Kidney epithelial cell (primary cell): ENCODE measurements at regions not wholly inside any gene's neighbourhood (a gene's known extent, or its start where the extent isn't known, plus 50 kb on each side); places are given as distances from the start of the nearest gene placed in this dataset.

Experiments used
- DNase-seq: peaks from one replicate; pipeline ENCODE4 v3.0.0-alpha.2; 2010; ENCODE audit warnings: low read depth
- H3K27me3 ChIP-seq: 2 replicates; pipeline ENCODE4 v1.6.0; 2011; ENCODE audit warnings: low read length; ENCODE audit not compliant: control insufficient read depth, insufficient read depth
- H3K36me3 ChIP-seq: 2 replicates; pipeline ENCODE4 v1.5.1; 2011; ENCODE audit warnings: low read length; ENCODE audit not compliant: control insufficient read depth, insufficient read depth
- H3K4me3 ChIP-seq: 2 replicates; pipeline ENCODE4 v1.5.1; 2011; ENCODE audit warnings: low read depth, mild to moderate bottlenecking, control low read depth, low read length
- CTCF ChIP-seq: IDR thresholded peaks from 2 replicates; pipeline ENCODE4 v1.5.1; 2011; ENCODE audit warnings: mild to moderate bottlenecking, moderate library complexity, low read length, control low read depth, inconsistent platforms; ENCODE audit not compliant: insufficient read depth, poor library complexity, severe bottlenecking

GRCh38 chr1:83097715-83098114 lies 901.2 kb downstream of the TTLL7 start:
- DNase-seq: no peak
- Histone ChIP-seq H3K27me3 (no peaks in the 10 kb centered on the region), H3K4me3 (no peak overlapping the region), H3K36me3 (no peaks in the 10 kb centered on the region)
- TF ChIP-seq CTCF: no peak

GRCh38 chr1:83095570-83095969 lies 903.4 kb downstream of the TTLL7 start:
- DNase-seq: no peak
- H3K36me3 ChIP-seq: no peaks in the 10 kb centered on the region
- no peak overlapping the region for H3K4me3 ChIP-seq
- H3K27me3 ChIP-seq: no peaks in the 10 kb centered on the region
- TF ChIP-seq CTCF: no peak

GRCh38 chr1:83090195-83090594 lies 908.7 kb downstream of the TTLL7 start:
- TF ChIP-seq CTCF: no peak
- no peaks in the 10 kb centered on the region for H3K36me3 ChIP-seq
- H3K4me3 ChIP-seq: no peak overlapping the region
- DNase-seq: no peak
- H3K27me3 ChIP-seq: no peaks in the 10 kb centered on the region

GRCh38 chr1:83087851-83088250 lies 911.1 kb downstream of the TTLL7 start:
- DNase-seq: no peak
- no peaks in the 10 kb centered on the region for H3K27me3 ChIP-seq
- H3K4me3 ChIP-seq: no peak overlapping the region
- no peak for TF ChIP-seq CTCF
- no peaks in the 10 kb centered on the region for H3K36me3 ChIP-seq

GRCh38 chr1:83086986-83087512 lies 911.9 kb downstream of the TTLL7 start:
- no peaks in the 10 kb centered on the region for H3K36me3 ChIP-seq
- H3K27me3 ChIP-seq: no peaks in the 10 kb centered on the region
- no peak for DNase-seq
- H3K4me3 ChIP-seq: no peak overlapping the region
- TF ChIP-seq CTCF: no peak

GRCh38 chr1:83086346-83086745 lies 912.6 kb downstream of the TTLL7 start:
- Histone ChIP-seq H3K27me3 (no peaks in the 10 kb centered on the region), H3K4me3 (no peak overlapping the region), H3K36me3 (no peaks in the 10 kb centered on the region)
- no peak for DNase-seq
- no peak for TF ChIP-seq CTCF
